HG03135 (cell line): ENCODE measurements at regions not wholly inside any gene's neighbourhood (a gene's known extent, or its start where the extent isn't known, plus 50 kb on each side); places are given as distances from the start of the nearest gene placed in this dataset.

Experiments
- ATAC-seq: cut with Tn5 transposase; IDR thresholded peaks from one replicate; pipeline ENCODE4 v1.9.1; 2021; ENCODE audit warnings: mild to moderate bottlenecking, moderate library complexity; ENCODE audit not compliant: unreplicated experiment

GRCh38 chr9:28678097-28678496 lies 1104.8 kb upstream of the C9orf72 start:
- ATAC-seq = no peak

GRCh38 chr9:28688172-28688571 lies 1114.9 kb upstream of the C9orf72 start:
- no peak for ATAC-seq

DNA sequence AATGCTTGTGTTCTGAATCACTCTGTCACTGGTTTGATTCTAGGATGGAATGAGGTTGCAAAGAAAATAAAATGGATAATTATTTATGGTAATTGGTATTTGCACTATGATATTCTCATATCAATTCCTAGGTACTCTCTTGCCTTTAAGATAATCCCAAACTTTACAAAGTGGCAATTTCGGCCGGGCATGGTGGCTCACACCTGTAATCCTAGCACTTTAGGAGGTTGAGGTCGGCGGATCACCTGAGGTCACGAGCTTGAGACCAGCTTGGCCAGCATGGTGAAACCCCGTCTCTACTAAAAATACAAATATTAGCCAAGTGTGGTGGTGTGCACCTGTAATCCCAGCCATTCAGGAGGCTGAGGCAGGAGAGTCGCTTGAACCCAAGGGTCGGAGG lies 1118.7 kb upstream of the C9orf72 start:
- no peak for ATAC-seq

DNA sequence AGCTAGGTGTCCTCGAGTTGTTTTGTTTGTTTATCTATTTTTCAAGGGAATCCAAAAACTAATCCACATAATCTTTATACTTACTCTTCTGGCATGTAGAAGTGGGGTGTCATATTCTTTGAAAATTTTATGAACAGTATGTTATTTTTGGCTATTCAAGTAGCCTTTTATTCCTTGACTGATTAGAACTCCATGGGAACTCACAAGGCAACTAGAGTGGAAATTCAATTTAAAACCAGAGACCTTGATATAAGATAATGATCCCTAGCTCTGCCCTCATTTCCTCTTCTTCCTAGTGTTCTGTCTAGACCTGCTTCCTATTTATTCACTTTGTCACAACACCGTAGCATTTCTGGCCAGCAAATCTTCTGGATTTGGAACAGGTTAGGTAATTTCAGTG lies 1123.7 kb upstream of the C9orf72 start:
- ATAC-seq = no peak

DNA sequence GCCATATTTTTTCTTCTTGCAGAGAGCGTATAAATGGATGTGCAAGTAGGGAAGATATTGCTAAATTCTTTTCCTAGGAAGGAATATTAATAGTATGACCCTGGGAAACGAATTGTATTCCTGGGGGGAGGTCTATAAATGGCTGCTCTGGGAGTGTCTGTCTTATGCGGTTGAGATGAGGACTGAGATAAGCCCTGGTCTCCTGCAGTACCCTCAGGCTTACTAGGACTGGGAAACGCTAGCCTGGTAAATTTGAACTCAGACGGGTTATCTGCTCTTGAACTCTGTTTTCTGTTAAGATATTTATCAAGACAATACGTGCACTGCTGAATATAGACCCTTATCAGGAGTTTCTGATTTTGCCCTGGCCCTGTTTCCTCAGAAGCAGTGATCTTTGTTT lies 1126.4 kb upstream of the C9orf72 start:
- no peak for ATAC-seq

GRCh38 chr9:28707616-28708015 lies 1134.3 kb upstream of the C9orf72 start:
- ATAC-seq = no peak

DNA sequence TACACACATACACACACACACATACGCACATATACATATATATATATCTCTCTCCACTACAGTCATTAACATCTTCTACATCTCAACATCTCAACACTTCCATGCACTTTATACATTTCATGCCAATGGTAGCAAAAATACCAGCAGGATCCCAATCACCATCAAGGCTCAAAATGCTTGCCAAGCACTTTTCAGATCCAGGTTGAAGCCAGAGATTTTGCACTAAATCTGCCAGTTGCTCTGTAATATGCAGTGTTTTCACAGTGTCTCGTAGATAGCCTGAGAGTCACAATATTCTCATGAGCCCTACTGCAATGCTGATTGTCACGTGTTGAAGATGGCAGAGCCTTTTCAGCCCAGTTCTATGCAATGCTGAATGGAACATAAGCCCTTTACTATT lies 1140.9 kb upstream of the C9orf72 start:
- no peak for ATAC-seq

- ATAC-seq = no peak
Measured at GRCh38 chr9:28718226-28718625, 1144.9 kb upstream of the C9orf72 start.

GRCh38 chr9:28720746-28721145 lies 1147.5 kb upstream of the C9orf72 start:
- ATAC-seq = no peak

- no peak for ATAC-seq
Measured at GRCh38 chr9:28730111-28730510, 1156.8 kb upstream of the C9orf72 start.

GRCh38 chr9:28735738-28736342 lies 1162.6 kb upstream of the C9orf72 start:
- ATAC-seq = no peak

DNA sequence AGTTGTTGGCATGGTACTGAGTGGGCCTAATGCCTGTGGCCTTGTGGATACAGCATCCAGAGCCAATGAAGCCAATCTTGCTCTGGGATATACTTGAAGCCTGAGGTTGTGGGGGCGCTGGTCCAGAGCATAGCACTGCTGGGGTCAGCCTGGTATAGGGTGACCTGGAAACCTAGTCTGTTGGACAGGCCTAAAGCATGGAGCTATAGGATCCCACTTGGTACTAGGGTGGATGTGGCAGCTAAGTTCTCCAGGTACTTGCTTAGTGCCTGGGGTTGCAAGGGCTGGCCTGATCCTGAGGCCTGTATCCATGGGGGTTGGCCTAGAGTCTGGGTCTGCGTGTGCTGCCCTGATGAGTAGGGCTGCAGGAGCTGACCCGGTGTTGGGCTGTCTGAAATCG lies 1168.2 kb upstream of the C9orf72 start:
- ATAC-seq = no peak

DNA sequence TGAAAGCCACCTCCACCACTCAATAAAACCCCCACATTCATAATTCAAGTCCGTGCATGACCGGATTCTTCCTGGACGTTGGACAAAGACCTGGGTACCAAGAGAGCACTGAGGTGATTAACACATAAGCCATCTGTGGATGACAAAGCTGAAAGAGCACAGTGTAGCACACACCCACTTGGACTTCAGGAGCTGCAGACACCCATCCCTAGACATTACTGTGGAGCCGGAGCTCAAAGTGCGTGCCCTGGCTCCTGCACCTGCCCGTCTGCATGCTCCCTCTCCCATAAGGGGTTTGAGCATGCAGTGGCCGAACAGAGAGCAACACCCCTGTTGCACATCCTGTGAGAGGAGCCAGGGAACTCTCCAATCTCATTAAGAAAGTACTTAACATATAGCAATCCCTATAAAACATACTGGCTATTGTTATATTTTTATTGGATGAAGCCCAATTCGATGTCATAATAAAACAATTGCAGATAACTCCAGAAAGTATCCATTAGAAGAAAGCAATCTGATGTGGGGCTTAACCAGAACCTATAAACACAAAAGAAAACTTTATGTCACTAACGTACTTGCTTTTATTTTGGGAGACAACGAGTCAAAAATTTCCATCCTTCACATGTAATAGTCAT lies 1174.2 kb upstream of the C9orf72 start:
- ATAC-seq = no peak

- ATAC-seq = no peak
Measured at GRCh38 chr9:28750136-28750535, 1176.9 kb upstream of the C9orf72 start.

DNA sequence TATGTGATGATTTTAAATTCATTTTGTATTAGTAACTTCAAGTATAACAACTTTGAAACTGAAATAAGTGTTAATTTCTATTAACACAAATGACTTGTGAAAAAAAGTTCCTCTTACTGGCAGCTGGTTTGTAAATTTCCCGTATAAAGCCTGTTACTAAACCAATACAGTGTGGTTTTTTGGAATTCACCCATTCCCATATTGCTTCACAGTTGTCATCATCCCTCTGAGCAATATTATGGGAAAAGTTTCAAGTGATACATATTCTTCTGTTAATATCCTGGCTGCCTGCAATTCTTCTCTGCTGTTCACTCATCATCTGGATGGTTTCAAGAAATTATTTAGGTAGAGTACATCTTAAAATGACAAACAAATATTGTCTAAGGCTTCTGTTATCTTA lies 1185.1 kb upstream of the C9orf72 start:
- no peak for ATAC-seq

DNA sequence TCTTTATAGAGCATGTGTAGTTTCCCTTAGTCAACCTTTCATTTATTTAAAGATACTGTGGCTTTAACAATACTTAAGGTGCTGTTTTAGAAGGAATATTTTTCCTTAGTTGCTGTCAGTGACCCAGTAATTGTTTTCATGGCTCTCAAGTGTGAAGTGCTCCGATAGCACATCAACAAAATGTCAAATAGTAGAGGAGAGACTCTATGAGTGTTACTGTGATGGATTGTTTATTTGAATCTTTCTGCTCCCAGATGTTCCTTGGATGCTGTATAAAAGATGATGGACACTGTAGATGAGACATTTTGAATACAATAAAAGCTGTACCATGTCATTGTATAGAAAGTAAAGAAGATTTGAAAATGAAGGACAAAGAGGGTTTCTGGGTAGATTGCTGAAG lies 1185.7 kb upstream of the C9orf72 start:
- ATAC-seq = no peak

DNA sequence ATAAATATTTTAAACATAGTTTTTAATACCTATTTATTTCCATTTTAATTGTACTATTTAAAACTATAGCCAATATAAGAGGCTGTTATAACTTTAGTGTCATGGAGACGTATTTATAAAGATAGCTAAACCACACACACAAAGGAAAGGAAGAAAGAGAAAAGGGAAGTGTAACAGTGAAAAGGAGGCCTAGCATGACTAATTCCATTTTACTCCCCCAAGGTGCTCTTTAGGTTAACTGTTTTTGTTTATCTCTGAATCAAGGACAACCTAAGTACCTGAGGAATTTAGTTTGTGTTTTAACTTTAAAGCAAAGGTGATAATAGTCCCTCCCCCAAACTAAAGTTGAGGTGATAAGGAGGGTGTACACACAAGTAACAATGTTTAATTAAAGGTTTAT lies 1188.9 kb upstream of the C9orf72 start:
- no peak for ATAC-seq

DNA sequence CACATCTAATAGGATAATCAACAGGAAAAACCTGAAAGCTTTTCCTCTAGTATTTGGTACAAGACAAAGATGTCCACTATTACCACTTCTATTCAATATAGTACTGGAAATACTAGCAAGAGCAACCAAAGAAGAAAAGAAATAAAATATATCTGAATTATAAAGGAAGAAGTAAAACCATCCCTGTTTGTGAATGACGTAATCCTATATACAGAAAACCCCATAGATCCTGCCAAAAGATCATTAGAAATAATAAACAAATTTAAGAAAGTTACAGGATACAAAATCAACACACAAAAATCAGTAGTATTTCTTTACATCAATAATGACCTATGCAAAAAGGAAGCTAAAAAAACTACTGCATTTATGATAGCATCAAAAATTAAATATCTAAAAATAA lies 1191.3 kb upstream of the C9orf72 start:
- no peak for ATAC-seq

DNA sequence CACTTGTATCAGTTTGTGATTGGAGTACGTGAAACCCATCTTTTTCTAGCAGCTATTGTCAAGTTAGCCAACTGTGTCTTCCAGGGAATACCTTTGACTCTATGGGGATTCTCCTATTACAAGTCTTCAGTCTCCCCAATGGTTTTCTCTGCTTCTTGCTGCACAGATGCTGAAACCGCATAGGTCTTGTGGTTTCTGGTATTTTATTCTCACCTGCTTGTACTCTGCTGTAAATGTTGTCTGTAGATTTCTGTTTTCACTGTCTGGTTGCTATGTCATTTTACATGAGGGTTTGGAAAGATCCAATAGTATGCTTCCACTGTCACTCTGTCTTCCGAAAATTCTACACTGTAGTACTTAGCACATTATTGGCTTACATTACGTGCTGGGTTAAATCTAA lies 1196.9 kb upstream of the C9orf72 start:
- ATAC-seq = no peak

GRCh38 chr9:28770827-28771226 lies 1197.5 kb upstream of the C9orf72 start:
- ATAC-seq = no peak

DNA sequence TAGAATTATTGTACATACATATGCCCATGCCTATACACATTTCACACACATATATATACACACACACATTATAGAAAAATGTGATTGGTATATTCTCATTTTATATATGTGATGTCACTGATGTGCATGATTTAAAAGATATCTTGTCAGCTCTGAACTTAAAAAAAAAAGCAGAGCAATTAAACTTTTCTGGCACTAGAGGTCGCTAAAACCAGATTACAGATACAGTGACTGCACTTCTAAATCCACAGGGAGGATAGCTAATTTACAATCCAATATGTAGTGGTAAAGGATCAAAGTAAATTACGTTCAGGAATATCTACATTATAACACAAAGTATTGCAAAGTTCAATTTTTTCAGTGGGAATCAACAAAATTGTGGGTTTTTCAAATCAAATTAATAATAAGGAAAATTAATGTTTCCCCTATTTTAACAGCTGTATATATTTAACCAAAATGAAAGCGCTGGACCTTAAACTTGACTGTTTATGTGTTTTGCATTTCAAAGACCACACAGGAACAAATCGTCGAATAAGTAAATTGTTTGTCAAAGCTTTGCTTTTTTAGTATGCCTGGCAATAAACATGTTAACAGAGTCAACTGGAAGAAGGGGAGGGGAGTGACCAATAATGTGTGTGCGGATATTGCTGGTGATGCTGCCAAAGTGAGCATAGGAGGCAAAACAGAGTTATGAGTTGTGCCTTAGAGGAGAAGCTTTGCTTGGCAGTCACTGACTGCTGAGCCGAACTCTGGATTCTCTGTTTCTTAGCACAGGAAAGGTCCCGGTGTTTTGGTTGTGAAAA lies 1201.4 kb upstream of the C9orf72 start:
- ATAC-seq = no peak

GRCh38 chr9:28779243-28779642 lies 1206.0 kb upstream of the C9orf72 start:
- no peak for ATAC-seq
